GM19372 (cell line): ENCODE measurements at regions not wholly inside any gene's neighbourhood (a gene's known extent, or its start where the extent isn't known, plus 50 kb on each side); places are given as distances from the start of the nearest gene placed in this dataset.

Experiments
- ATAC-seq: cut with Tn5 transposase; IDR thresholded peaks from one replicate; pipeline ENCODE4 v1.9.1; 2021; ENCODE audit warnings: mild to moderate bottlenecking, low read depth, moderate library complexity; ENCODE audit not compliant: unreplicated experiment

- no peak for ATAC-seq
Observed at GRCh38 chr3:135779024-135779423, 186.5 kb upstream of the PPP2R3A start.

GRCh38 chr3:135779590-135780235 lies 185.8 kb upstream of the PPP2R3A start:
- ATAC-seq: no peak

- ATAC-seq: no peak
Observed at GRCh38 chr3:135781026-135781815, 184.3 kb upstream of the PPP2R3A start.

GRCh38 chr3:135784557-135784956 lies 181.0 kb upstream of the PPP2R3A start:
- peak; percentile 68 for ATAC-seq

- ATAC-seq: no peak
Observed at GRCh38 chr3:135788146-135788545, 177.4 kb upstream of the PPP2R3A start.

GRCh38 chr3:135788978-135789377 lies 176.6 kb upstream of the PPP2R3A start:
- ATAC-seq: no peak

GRCh38 chr3:135792174-135792573 lies 173.4 kb upstream of the PPP2R3A start:
- no peak for ATAC-seq

- no peak for ATAC-seq
Observed at GRCh38 chr3:135792858-135793475, 172.6 kb upstream of the PPP2R3A start.

GRCh38 chr3:135800071-135800549 lies 165.4 kb upstream of the PPP2R3A start:
- no peak for ATAC-seq

GRCh38 chr3:135801018-135801417 lies 164.5 kb upstream of the PPP2R3A start:
- ATAC-seq: no peak

- no peak for ATAC-seq
Observed at GRCh38 chr3:135802171-135802570, 163.4 kb upstream of the PPP2R3A start.

- no peak for ATAC-seq
Observed at GRCh38 chr3:135803028-135803692, 162.4 kb upstream of the PPP2R3A start.

- ATAC-seq: no peak
Observed at GRCh38 chr3:135805752-135806151, 159.8 kb upstream of the PPP2R3A start.

- no peak for ATAC-seq
Observed at GRCh38 chr3:135806317-135806716, 159.2 kb upstream of the PPP2R3A start.

GRCh38 chr3:135807879-135808278 lies 157.6 kb upstream of the PPP2R3A start:
- no peak for ATAC-seq

GRCh38 chr3:135809021-135809634 lies 156.4 kb upstream of the PPP2R3A start:
- ATAC-seq: no peak

- ATAC-seq: no peak
Observed at GRCh38 chr3:135811651-135812050, 153.9 kb upstream of the PPP2R3A start.

- ATAC-seq: no peak
Observed at GRCh38 chr3:135812057-135812456, 153.5 kb upstream of the PPP2R3A start.

GRCh38 chr3:135834465-135834864 lies 131.1 kb upstream of the PPP2R3A start:
- no peak for ATAC-seq

- no peak for ATAC-seq
Observed at GRCh38 chr3:135837977-135838631, 127.4 kb upstream of the PPP2R3A start.
